HG03066 (cell line): ENCODE measurements at regions not wholly inside any gene's neighbourhood (a gene's known extent, or its start where the extent isn't known, plus 50 kb on each side); places are given as distances from the start of the nearest gene placed in this dataset.
"Not testable (repeated sequence)": the region's sequence is repeated elsewhere in the genome, so short reads cannot be mapped to it uniquely, and the experiment has no call there.

Experiments used
- ATAC-seq: cut with Tn5 transposase; IDR thresholded peaks from one replicate; pipeline ENCODE4 v1.9.1; 2021; ENCODE audit warnings: low read depth; ENCODE audit not compliant: unreplicated experiment

DNA sequence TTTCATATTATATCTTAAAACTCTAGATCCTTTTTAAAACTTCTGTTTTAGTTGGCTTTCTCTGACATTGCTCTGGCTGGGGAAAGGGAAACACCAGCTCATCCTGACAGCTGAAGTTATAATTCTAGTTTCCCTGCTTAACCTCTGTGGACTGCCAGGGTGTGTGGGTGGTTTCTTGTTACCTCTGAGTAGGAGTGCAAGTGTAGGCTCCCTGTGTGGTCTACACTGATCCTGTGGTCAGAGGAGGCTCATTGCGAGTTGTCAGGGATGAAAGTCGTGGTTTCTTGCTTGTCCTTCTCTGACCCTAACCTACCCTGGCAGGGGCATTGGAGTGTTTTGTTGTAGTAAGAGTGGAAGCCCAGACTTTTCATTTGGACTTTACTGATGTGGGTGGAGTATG is 221.0 kb downstream of the UTP18 start:
- no peak for ATAC-seq

DNA sequence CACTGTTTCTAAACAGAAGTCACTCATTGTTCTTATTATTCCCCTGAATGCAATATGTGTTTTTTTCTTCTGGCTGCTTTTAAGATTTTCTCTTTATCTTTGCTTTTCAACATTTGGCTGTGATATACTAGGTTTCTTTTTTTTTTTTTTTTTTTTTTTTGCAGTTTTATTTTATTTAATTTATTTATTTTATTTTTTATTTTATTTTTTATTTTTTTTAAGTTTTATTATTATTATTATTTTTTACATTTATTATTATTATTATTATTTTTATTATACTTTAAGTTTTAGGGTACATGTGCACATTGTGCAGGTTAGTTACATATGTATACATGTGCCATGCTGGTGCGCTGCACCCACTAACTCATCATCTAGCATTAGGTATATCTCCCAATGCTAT is 221.9 kb downstream of the UTP18 start:
- not testable (repeated sequence) for ATAC-seq

DNA sequence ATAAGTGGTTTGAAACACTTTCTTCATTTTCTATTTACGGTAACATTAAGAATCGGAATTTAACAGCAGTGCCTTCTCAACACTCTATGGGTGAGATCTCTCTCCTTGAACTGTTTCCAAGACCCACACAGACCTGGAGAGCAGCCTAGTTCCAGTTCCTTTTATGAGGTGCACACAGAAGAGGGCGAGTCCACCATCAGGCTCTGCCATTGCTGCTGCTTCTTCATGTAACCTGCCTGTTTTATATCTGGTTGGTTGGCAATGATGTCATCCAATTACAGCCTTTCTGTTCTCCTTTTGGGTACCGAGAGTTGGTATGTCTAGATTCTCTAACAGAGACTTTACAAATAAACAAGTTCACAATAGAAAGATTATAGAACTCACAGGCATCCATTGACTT is 225.7 kb downstream of the UTP18 start:
- no peak for ATAC-seq

DNA sequence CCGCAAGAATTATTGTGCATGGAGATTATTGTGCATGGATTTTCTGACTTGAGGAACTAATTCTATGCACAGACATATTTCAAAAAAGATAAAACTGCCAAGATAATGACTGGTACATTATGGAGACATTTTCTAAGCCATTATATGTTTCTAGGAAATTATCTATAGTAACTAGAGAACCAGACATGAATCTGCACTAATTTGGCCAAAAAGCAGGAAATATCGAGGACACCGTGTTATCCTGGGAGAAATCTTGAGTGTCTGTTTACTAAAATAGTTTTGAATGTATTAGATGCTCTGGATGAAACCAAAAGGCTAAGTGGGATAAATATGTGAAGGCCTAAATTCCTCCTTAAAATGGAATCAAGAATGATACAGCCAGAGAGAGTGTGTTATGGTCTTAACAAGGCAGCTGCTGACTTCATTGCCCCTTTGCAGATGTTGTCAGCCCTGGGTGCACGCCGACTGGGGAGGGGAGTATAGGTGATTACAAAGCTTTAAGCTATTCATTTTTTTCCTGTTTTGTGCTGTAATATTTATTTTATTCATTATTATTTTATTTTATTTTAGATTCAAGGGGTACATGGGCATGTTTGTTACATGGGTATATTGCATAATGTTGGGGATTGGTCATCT is 226.7 kb downstream of the UTP18 start:
- ATAC-seq = no peak

DNA sequence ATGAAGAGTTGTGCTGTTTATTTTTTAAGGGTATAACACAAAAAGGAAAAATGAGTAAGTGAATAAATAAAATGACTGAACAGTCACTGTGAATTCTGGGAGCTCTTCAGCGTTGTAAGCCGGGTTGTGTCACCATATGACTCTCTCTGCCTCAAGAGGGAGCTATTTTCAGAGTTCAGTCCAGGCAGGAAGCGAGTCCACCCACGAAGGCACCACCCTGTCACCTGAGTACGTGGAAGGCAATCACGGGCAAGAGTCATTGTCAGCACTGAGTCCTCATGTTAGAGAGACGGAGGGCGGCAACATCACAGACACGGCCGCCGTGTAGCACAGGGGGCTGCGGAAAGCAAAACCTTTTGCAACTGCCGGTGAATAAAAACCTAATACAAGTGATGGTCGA is 227.6 kb downstream of the UTP18 start:
- ATAC-seq = no peak

DNA sequence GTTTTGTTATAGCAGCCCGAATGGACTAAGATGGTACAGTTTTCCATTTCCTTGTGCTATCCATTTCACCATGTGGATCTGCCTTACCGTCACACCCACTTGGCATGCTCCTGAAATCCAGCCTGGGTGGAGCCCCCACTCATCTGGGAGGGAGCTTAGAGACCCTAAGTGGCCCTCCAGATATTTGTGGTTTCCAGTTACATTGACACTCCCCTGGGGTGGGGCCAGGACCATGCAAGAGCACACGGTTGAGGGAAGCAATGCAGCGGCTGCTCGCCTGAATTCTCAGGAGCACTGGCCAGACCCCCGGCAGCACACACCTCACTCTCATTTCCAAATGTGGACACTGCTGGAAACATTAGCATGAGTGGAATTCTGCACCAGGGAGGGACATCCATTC is 231.1 kb downstream of the UTP18 start:
- no peak for ATAC-seq

DNA sequence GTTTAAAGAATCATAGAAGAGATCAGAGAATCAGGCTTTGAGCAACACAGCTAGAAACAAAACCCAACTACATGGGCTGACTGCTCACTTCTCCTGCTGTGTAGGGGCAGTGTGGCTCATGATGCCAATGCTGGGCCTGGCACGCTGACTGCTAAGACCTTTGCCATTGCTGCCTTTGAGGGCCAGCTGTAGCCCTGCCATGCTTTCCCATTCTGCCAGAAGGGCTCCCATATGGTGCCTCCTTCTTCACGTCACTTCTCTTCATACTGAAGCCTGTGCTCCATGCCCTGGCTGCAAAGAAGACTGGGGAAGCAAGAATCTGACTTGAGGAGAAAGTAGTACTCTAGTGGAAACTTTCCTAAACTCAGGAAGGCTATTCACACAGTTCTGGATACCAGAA is 232.9 kb downstream of the UTP18 start:
- ATAC-seq = no peak

DNA sequence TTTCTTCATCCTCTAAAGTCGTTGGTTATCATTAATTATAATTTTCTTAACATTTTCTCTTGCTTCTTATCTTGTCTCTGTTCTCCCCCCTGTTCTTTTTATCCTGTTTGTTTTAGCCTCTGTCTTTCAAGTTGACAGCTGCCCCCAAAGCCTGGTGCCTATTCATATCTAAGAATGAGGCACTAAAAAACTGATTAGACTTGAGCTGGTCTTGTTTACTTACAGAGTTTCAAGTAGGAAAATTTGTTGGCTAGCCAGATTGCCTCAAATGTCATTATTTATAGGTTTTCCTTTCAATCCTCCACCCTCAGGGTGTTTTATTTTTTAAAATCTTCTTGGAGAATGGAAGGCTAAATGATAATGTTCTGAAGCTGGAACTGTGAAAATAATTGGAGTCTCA is 236.0 kb downstream of the UTP18 start:
- no peak for ATAC-seq

DNA sequence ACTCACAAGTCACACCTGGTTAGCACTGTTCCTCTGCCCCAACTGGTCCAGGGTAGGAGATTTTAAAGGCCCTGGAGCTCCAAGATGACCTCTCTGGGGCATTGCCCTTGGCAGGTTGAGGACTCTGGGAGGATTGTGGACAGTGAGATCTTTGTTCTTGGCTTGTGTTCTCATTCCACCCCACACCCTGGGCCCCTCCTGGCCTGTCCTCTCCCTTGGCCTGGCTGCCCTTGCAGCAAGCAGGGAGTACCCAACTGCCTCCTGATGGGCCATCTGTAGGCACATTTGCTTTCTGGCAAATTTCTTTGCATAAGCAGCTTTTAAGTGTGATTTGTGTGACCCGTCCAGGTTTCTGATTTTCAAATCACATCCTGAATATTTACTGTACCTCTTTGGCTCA is 239.6 kb downstream of the UTP18 start:
- no peak for ATAC-seq

DNA sequence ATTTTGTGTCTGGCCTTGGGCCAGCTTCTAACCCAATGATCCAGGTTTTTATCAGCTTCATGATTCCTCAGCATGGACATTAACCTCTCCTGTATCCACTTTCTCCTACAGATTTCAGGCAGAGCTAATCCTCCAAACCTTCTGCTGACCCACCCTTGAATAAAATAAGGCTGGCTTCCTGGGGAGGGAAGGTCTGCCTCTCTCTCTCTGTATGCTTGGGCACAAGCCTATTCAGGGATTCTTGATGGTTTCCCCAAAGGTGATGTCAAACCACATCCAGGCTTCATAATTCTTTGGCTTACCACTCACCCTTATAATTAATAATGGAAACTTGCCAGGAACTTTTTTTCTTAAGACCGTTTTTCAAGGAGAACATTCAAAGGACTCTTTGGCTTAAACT is 240.1 kb downstream of the UTP18 start:
- ATAC-seq = no peak

DNA sequence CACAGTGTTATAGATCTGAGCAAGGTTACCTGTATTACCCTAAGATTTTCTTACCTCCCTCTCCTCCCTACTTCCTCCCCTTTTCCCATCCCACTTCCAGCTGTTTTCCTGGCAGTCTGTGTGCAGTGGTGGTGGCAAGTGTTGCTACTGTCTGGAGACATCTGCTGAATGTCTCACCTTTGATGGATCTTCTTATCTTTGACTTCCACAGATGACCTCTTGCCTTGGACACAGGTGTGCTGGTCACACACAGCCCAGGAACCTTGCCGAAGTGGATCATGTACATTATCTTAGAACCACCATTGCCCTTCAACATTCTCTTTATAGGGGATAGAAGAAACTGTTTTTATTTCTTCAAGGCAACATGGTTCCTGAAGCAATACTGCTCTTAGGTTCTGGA is 245.1 kb downstream of the UTP18 start:
- no peak for ATAC-seq

DNA sequence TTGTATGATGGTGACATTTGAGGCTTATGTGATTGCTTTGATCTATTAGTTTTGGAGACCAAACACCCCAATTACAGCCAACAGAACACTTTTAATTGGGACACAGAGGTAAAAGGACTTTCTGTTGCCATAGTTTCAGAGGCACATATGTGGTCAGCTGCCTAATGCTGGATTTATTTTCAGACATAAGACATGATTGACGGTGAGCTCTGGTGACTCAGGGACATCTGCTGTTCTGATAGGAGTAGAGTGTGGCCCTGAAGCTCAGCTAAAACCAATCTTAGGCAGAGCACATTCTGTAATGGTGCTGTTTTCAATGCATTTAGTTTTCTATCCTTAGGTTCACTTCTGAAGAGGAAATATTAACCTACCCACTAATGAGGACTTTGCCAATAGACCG is 247.1 kb downstream of the UTP18 start:
- no peak for ATAC-seq

DNA sequence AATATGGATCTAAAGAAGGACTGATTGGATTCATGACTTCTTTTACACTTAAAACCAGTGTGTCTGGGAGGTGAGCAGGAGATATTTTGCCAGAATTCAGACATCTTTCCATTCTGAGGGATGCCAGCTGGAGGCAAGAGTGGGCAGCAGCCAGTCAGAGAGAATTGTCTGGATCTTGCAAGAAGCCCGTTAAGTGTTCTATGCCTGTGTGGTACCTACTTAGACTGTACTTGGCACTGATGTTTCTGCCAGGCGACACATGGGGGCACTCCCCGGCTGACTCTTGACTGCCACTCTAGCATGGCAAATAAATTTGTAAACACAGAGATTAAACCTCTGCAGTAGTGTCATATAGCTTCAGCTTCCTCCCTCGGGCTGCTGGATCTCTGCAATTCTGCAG is 247.7 kb downstream of the UTP18 start:
- ATAC-seq = no peak

DNA sequence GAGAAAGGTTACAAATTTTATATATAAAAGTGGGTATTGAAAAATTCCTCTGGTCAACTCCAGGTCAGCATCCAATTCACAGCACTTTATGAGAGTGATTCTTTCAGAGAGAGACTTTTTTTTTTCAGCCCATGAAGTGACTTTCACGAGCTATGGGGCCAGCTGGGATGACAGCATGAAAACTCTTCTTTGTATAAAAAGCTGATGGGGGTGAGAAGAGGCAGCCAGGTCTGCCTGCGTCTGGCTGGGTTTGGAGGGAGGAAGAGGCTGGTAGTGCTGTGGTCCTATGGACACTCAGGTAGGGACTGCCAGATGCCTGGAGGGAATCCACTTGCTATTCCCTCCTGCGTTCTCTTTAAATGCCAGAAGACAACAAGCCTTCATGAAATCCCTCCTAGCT is 250.6 kb downstream of the UTP18 start:
- no peak for ATAC-seq

DNA sequence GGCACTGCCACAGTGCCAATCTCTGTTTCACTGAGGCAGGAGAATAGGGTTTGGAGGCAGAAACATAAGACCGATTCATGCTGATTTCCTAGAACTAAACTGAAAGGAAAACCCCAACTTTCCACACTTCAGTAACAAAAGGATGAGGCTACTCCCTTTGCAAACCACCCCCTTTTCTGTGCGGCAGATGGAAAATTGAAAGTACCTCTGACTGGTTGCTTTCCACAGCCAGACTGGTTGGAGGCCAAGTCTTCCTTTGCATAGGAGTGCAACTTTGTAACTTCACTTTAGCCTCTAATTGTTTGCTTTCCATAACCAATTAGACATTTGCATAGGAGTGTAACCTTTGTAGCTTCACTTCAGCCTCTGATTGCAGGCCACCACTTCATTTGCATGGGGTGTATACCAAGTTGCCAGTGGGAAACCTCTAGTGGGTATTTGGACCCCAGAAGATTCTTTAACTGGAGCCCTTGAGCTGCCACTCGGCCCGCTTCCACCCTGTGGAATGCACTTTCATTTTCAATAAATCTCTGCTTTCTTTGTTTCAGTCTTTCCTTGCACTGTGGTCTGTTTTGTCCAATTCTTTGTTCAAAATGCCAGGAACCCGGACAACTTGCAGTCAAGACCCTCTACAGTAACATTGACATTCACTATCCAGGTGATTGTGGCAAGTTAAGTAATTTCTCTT is 252.0 kb downstream of the UTP18 start:
- ATAC-seq = no peak

DNA sequence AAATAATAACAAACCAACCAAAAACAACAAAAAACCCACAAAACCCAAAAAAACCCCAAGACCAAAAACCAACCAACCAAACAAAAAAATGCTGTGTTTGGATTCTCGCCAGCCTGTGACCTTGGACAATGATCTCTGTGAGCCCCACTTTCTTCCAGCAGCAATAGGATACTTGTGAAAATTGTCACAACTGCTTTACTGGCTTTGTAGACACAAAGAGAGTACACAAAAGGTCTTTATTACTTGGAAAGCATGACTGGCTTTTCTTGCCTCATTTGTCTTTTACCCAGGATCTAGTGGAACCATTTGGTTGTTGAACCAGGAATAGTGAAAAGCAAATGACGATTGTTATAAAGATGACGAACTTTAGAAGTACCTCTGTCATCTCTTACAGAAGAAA is 256.6 kb downstream of the UTP18 start:
- no peak for ATAC-seq

DNA sequence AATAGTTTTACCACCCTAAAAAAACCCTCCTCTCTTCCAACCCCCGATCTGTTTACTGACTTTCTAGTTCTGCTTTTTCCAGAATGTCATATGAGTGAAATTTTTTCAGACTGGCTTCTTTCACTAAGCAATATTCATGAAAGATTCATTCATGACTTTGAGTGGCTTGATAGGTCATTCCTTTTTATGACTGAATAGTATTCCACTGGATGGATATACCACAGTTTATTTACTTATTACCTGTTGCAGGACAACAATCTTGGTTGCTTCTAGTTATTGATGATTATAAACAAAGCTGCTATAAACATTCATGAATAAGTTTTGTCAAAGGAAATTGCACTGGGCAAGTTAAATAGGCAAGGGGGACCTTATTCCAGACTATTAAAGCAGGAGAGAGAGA is 264.2 kb downstream of the UTP18 start:
- no peak for ATAC-seq

DNA sequence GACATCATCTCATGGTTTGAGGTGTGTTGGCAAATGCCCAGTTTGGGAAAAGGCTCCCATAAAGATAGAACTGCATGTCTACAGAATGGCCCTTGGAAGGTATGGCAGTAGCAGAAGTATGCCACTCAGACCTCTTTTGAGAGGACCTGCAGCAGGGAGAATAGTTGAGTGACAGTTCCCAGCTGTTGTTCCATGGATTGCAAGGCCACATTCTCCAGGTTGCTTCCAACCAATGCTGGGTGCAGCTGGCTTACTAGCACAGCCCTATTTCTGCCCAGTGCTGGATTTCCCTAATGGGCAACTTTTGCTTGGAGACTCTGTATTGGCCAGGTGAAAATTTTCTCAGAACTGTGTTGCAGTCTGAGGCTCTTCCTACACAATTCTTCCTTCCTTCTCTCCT is 266.2 kb downstream of the UTP18 start:
- no peak for ATAC-seq

DNA sequence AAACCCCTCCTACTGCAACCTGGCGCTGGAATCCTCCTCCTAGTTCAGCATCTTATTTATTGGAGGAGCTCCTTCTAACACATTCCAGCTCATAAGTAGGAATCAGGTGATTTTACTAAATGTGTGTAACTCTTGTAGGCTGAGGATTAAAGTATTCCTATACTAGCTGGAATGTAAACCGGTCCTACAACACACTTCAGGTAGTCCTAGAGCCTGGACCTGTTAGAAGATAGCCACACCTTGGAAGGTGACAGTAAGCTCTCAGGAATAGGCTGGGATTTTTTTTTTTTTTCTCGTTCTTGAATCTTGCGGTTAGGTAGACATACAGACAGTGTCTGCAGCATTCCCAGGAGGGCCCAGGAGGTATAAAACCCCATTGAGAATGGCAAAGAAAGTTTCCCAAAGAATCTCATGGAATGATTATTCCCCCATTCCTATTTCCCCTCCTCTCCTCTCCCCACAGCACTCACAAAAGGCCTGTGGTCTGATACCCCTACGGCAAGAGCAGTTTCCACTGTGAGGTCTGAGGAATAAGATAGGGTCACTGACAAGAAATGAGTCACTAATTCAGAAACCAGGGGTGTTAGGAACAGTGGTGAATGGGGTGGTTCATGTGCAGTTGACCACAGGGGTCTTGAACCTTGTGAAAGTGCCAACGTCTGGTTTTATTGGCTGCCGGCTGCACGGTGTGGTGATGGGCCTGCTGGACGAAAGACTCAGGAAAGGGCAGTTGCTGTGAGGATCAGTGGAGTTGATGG is 267.1 kb downstream of the UTP18 start:
- ATAC-seq = no peak

DNA sequence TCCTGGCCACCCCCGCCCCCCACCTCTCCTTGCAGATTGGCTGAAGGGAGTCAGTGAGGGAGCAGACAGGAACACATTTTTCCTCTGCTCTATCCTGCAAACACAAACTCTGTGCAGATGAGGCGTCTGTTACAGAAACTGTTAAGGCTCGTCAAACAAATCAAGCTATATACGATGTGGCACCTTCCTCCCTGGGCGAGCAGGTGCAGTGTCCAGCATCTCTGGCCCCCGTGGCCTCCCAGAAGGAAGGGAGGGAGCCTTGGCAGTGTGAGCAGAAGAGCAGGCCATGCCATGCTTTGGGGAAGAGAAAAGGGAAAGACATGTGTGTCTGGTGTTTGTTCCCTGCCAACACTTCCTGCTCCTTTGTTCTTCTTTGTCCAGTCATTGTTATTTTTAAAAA is 267.8 kb downstream of the UTP18 start:
- no peak for ATAC-seq

DNA sequence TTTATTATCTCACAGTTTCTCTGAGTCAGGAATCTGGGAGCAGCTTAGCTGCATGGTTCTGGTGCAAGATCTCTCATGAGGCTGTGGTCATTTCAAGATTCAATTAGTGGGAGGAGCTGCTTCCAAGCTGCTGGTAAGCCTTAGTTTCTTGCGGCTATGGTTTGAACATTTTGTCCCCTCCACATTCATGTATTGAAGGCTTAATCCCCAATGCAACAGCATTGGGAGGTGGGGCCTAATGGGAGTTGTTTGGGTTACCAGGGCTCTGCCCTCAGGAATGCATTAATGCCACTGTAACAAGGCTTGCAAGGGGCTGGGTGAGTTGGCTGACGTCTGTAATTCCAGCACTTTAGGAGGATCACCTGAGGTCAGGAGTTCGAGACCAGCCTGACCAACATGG is 272.9 kb downstream of the UTP18 start:
- no peak for ATAC-seq

DNA sequence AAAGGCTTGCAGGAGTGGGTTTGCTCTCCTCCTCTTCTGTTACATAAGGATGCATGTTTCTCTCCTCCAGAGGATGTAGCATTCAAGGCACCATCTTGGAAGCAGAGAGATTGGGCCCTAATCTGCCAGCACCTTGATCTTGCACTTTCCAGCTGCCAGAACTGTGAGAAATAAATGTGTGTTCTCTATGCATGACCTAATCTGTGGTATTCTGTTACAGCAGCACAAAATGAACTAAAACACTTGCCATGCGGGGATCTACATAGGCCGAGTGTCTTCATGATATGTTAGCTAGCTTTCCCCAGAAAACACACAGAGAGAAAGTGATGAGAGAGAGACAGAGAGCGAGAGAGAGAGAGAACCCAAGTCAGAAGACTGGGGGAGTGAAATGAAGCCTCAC is 273.5 kb downstream of the UTP18 start:
- no peak for ATAC-seq
